Neural crest cell (in vitro differentiated cells): ENCODE measurements at regions not wholly inside any gene's neighbourhood (a gene's known extent, or its start where the extent isn't known, plus 50 kb on each side); places are given as distances from the start of the nearest gene placed in this dataset.
A peak's percentile ranks its signal among the peaks of the same experiment; 100 is the strongest.

Experiments used
- DNase-seq: peaks from one replicate; pipeline ENCODE4 v3.0.0; 2021; ENCODE audit warnings: low read depth, mixed read lengths, low spot score
- H3K27ac Mint-ChIP-seq: one replicate; pipeline ENCODE4 v1.8.0; 2021; ENCODE audit warnings: mild to moderate bottlenecking, mixed read lengths; ENCODE audit not compliant: unreplicated experiment
- H3K27me3 Mint-ChIP-seq: 2 replicates; pipeline ENCODE4 v1.8.0; 2021; ENCODE audit warnings: low read depth, mild to moderate bottlenecking, mixed read lengths
- H3K36me3 Mint-ChIP-seq: 2 replicates; pipeline ENCODE4 v1.8.0; 2021; ENCODE audit warnings: low read depth, mild to moderate bottlenecking, mixed read lengths
- H3K4me1 Mint-ChIP-seq: 2 replicates; pipeline ENCODE4 v1.8.0; 2021; ENCODE audit warnings: mixed read lengths
- H3K4me3 Mint-ChIP-seq: one replicate; pipeline ENCODE4 v1.8.0; 2021; ENCODE audit warnings: mild to moderate bottlenecking, mixed read lengths
- H3K9me3 Mint-ChIP-seq: 2 replicates; pipeline ENCODE4 v1.8.0; 2021; ENCODE audit warnings: mixed read lengths
- CTCF ChIP-seq: fragments of 200-600 bp; sonication (generic); conservative IDR thresholded peaks from 2 replicates; pipeline ENCODE4 v1.5.0; 2021; ENCODE audit warnings: antibody characterized with exemption, mild to moderate bottlenecking

- Mint-ChIP-seq H3K4me1 (peaks cover 7% of the 10 kb centered on the region), H3K36me3 (no peaks in the 10 kb centered on the region), H3K27me3 (no peaks in the 10 kb centered on the region), H3K4me3 (no peak overlapping the region), H3K27ac (peak overlapping the region; percentile 95), H3K9me3 (no peaks in the 10 kb centered on the region)
- DNase-seq: no peak
- no peak for TF ChIP-seq CTCF
Observed at GRCh38 chr4:145417348-145418130, 64.1 kb upstream of the SMAD1 start.

- no peak for TF ChIP-seq CTCF
- no peaks in the 10 kb centered on the region for H3K9me3 Mint-ChIP-seq
- no peak overlapping the region for H3K27ac Mint-ChIP-seq
- no peaks in the 10 kb centered on the region for H3K4me1 Mint-ChIP-seq
- H3K27me3 Mint-ChIP-seq: no peaks in the 10 kb centered on the region
- H3K4me3 Mint-ChIP-seq: no peak overlapping the region
- DNase-seq: no peak
- H3K36me3 Mint-ChIP-seq: no peaks in the 10 kb centered on the region
Observed at GRCh38 chr4:145414841-145415240, 66.8 kb upstream of the SMAD1 start.

- no peaks in the 10 kb centered on the region for H3K27me3 Mint-ChIP-seq
- no peaks in the 10 kb centered on the region for H3K9me3 Mint-ChIP-seq
- no peaks in the 10 kb centered on the region for H3K4me1 Mint-ChIP-seq
- no peaks in the 10 kb centered on the region for H3K36me3 Mint-ChIP-seq
- no peak for DNase-seq
- no peak for TF ChIP-seq CTCF
- H3K27ac Mint-ChIP-seq: no peak overlapping the region
- H3K4me3 Mint-ChIP-seq: no peak overlapping the region
Observed at GRCh38 chr4:145414226-145414625, 67.4 kb upstream of the SMAD1 start.

GRCh38 chr4:145406970-145407369 is 74.7 kb upstream of the SMAD1 start:
- no peak overlapping the region for H3K4me3 Mint-ChIP-seq
- TF ChIP-seq CTCF: no peak
- no peaks in the 10 kb centered on the region for H3K27me3 Mint-ChIP-seq
- DNase-seq: no peak
- no peaks in the 10 kb centered on the region for H3K9me3 Mint-ChIP-seq
- no peaks in the 10 kb centered on the region for H3K36me3 Mint-ChIP-seq
- H3K4me1 Mint-ChIP-seq: peaks cover 12% of the 10 kb centered on the region
- no peak overlapping the region for H3K27ac Mint-ChIP-seq

- no peaks in the 10 kb centered on the region for H3K36me3 Mint-ChIP-seq
- no peak overlapping the region for H3K27ac Mint-ChIP-seq
- no peak for DNase-seq
- TF ChIP-seq CTCF: no peak
- H3K4me1 Mint-ChIP-seq: peaks cover 12% of the 10 kb centered on the region
- no peak overlapping the region for H3K4me3 Mint-ChIP-seq
- H3K9me3 Mint-ChIP-seq: no peaks in the 10 kb centered on the region
- no peaks in the 10 kb centered on the region for H3K27me3 Mint-ChIP-seq
Observed at GRCh38 chr4:145404761-145405160, 76.9 kb upstream of the SMAD1 start.
